Activated naive CD8-positive, alpha-beta T cell treated with anti-CD3 and anti-CD28 coated beads, Interleukin-2, amount 10 ng/mL, durations not matched to agents 7 days and 5 days (primary cell): ENCODE measurements at regions not wholly inside any gene's neighbourhood (a gene's known extent, or its start where the extent isn't known, plus 50 kb on each side); places are given as distances from the start of the nearest gene placed in this dataset.
"Not testable (repeated sequence)": the region's sequence is repeated elsewhere in the genome, so short reads cannot be mapped to it uniquely, and the experiment has no call there.

ENCODE experiments used
- ATAC-seq: fragments of 150-1000 bp; cut with Tn5 transposase; one replicate; pipeline ENCODE4 v1.10.0; 2021; ENCODE audit warnings: low read depth, moderate library complexity
- POLR2A ChIA-PET: fragments of 350-600 bp; sonication (Branson Sonifier 250); formaldehyde crosslinking; loops from one replicate; lab custom pipeline; 2021; ENCODE audit warnings: antibody characterized with exemption; lab: Charles Lee
- DNase-seq: peaks from one replicate; pipeline ENCODE4 v3.0.0; 2021
- H3K27ac Mint-ChIP-seq: one replicate; pipeline ENCODE4 v1.8.0; 2022; ENCODE audit warnings: mild to moderate bottlenecking, mixed read lengths
- H3K27me3 Mint-ChIP-seq: one replicate; pipeline ENCODE4 v1.8.0; 2022; ENCODE audit warnings: mild to moderate bottlenecking, moderate library complexity, mixed read lengths
- H3K36me3 Mint-ChIP-seq: one replicate; pipeline ENCODE4 v1.8.0; 2021; ENCODE audit warnings: mild to moderate bottlenecking, mixed read lengths
- H3K4me1 Mint-ChIP-seq: one replicate; pipeline ENCODE4 v1.8.0; 2021; ENCODE audit warnings: mixed read lengths
- H3K4me3 Mint-ChIP-seq: one replicate; pipeline ENCODE4 v1.8.0; 2022; ENCODE audit warnings: mild to moderate bottlenecking, moderate library complexity, mixed read lengths
- H3K9me3 Mint-ChIP-seq: one replicate; pipeline ENCODE4 v1.8.0; 2021; ENCODE audit warnings: mixed read lengths

GRCh38 chr19:21610787-21611186 is 105.4 kb downstream of the ZNF429 start:
- H3K27me3 Mint-ChIP-seq, result no peaks in the 10 kb centered on the region
- no peaks in the 10 kb centered on the region for H3K36me3 Mint-ChIP-seq
- ATAC-seq (no peak), DNase-seq (no peak)
- no peaks in the 10 kb centered on the region for H3K4me1 Mint-ChIP-seq
- peaks cover 17% of the 10 kb centered on the region for H3K9me3 Mint-ChIP-seq
- POLR2A ChIA-PET, result no interaction called here
- no peak overlapping the region for H3K4me3 Mint-ChIP-seq
- H3K27ac Mint-ChIP-seq, result no peak overlapping the region

GRCh38 chr19:21610341-21610740 is 104.9 kb downstream of the ZNF429 start:
- ATAC-seq, result no peak
- no peaks in the 10 kb centered on the region for H3K27me3 Mint-ChIP-seq
- POLR2A ChIA-PET, result no interaction called here
- H3K36me3 Mint-ChIP-seq, result no peaks in the 10 kb centered on the region
- H3K27ac Mint-ChIP-seq, result no peak overlapping the region
- DNase-seq, result no peak
- peaks cover 15% of the 10 kb centered on the region for H3K9me3 Mint-ChIP-seq
- H3K4me1 Mint-ChIP-seq, result no peaks in the 10 kb centered on the region
- no peak overlapping the region for H3K4me3 Mint-ChIP-seq

GRCh38 chr19:21608571-21608970 is 103.2 kb downstream of the ZNF429 start:
- peaks cover 4% of the 10 kb centered on the region for H3K36me3 Mint-ChIP-seq
- POLR2A ChIA-PET, result interaction anchor here (0.5 kb wide), 1 partner anchor 1779 kb away, joined by 4 read pairs; no protein-coding TSS in a partner anchor
- no peak overlapping the region for H3K4me3 Mint-ChIP-seq
- H3K4me1 Mint-ChIP-seq, result peaks cover 15% of the 10 kb centered on the region
- no peak for ATAC-seq
- H3K27ac Mint-ChIP-seq, result no peak overlapping the region
- no peak for DNase-seq
- peaks cover 14% of the 10 kb centered on the region for H3K9me3 Mint-ChIP-seq
- H3K27me3 Mint-ChIP-seq, result no peaks in the 10 kb centered on the region

- peaks cover 4% of the 10 kb centered on the region for H3K36me3 Mint-ChIP-seq
- H3K9me3 Mint-ChIP-seq, result peaks cover 8% of the 10 kb centered on the region
- no peak for DNase-seq
- no peak for ATAC-seq
- no peaks in the 10 kb centered on the region for H3K27me3 Mint-ChIP-seq
- no peak overlapping the region for H3K27ac Mint-ChIP-seq
- peaks cover 16% of the 10 kb centered on the region for H3K4me1 Mint-ChIP-seq
- no peak overlapping the region for H3K4me3 Mint-ChIP-seq
- POLR2A ChIA-PET, result no interaction called here
Observed at GRCh38 chr19:21607449-21607848, 102.0 kb downstream of the ZNF429 start.

- H3K36me3 Mint-ChIP-seq, ATAC-seq, H3K4me3 Mint-ChIP-seq, H3K27me3 Mint-ChIP-seq, H3K9me3 Mint-ChIP-seq, H3K27ac Mint-ChIP-seq, POLR2A ChIA-PET, DNase-seq: not testable (repeated sequence)
- peaks cover 16% of the 10 kb centered on the region for H3K4me1 Mint-ChIP-seq
Observed at GRCh38 chr19:21607011-21607410, 101.6 kb downstream of the ZNF429 start.

- H3K4me3 Mint-ChIP-seq, H3K27me3 Mint-ChIP-seq, ATAC-seq, H3K9me3 Mint-ChIP-seq, DNase-seq, H3K27ac Mint-ChIP-seq, H3K36me3 Mint-ChIP-seq: not testable (repeated sequence)
- POLR2A ChIA-PET, result interaction anchor here (1.6 kb wide), 1 partner anchor 246 kb away, joined by 4 read pairs; no protein-coding TSS in a partner anchor
- H3K4me1 Mint-ChIP-seq, result peaks cover 16% of the 10 kb centered on the region
Observed at GRCh38 chr19:21606326-21606725, 100.9 kb downstream of the ZNF429 start.

GRCh38 chr19:21604951-21605476 is 99.6 kb downstream of the ZNF429 start:
- no peaks in the 10 kb centered on the region for H3K27me3 Mint-ChIP-seq
- no peak for DNase-seq
- peaks cover 16% of the 10 kb centered on the region for H3K4me1 Mint-ChIP-seq
- peak overlapping the region; percentile 87 for H3K4me3 Mint-ChIP-seq
- H3K36me3 Mint-ChIP-seq, result peaks cover 4% of the 10 kb centered on the region
- H3K9me3 Mint-ChIP-seq, result peaks cover 3% of the 10 kb centered on the region
- no peak for ATAC-seq
- POLR2A ChIA-PET, result interaction anchor here (0.6 to 2.3 kb wide), 10 partner anchors 19 to 944 kb away, joined by 3 to 11 read pairs (median 4); partner anchors contain the start of genes ZNF100, ZNF429, ZNF493 and ZNF626
- H3K27ac Mint-ChIP-seq, result peak overlapping the region; percentile 91
